ENCODE measurements at regions not wholly inside any gene's neighbourhood (a gene's known extent, or its start where the extent isn't known, plus 50 kb on each side); places are given as distances from the start of the nearest gene placed in this dataset.

DNA sequence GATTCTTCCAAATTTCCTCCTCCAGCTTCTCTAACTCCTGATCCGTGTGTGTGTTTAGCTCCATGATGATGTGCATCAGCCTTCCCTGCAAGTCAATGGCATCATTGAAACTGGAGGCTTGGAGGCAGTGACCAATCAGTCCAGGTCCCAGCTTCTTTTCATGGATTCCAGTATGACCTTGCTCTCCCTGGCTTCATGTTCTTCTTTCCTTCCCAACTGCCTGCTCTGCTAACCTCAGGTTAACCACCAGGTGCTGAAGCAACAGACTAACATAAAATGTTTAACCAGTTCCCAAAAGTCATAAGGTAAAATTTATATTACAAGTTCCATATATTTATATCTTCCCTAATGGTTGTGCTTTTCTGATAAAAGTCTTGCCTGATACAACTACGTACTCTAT lies 512.8 kb upstream of the EPHA7 start:
- no peak for ATAC-seq
- no peak for TF ChIP-seq ESRRG (CRISPR knock-in tag; IDR thresholded peaks at IDR 0.05)
- TF ChIP-seq, protein P1, sequence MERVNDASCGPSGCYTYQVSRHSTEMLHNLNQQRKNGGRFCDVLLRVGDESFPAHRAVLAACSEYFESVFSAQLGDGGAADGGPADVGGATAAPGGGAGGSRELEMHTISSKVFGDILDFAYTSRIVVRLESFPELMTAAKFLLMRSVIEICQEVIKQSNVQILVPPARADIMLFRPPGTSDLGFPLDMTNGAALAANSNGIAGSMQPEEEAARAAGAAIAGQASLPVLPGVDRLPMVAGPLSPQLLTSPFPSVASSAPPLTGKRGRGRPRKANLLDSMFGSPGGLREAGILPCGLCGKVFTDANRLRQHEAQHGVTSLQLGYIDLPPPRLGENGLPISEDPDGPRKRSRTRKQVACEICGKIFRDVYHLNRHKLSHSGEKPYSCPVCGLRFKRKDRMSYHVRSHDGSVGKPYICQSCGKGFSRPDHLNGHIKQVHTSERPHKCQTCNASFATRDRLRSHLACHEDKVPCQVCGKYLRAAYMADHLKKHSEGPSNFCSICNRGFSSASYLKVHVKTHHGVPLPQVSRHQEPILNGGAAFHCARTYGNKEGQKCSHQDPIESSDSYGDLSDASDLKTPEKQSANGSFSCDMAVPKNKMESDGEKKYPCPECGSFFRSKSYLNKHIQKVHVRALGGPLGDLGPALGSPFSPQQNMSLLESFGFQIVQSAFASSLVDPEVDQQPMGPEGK (CRISPR knock-in tag; IDR thresholded peaks at IDR 0.05; ENCODE audit: borderline replicate concordance): no peak
- TF ChIP-seq, protein P2, sequence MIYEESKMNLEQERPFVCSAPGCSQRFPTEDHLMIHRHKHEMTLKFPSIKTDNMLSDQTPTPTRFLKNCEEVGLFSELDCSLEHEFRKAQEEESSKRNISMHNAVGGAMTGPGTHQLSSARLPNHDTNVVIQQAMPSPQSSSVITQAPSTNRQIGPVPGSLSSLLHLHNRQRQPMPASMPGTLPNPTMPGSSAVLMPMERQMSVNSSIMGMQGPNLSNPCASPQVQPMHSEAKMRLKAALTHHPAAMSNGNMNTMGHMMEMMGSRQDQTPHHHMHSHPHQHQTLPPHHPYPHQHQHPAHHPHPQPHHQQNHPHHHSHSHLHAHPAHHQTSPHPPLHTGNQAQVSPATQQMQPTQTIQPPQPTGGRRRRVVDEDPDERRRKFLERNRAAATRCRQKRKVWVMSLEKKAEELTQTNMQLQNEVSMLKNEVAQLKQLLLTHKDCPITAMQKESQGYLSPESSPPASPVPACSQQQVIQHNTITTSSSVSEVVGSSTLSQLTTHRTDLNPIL (CRISPR knock-in tag; IDR thresholded peaks at IDR 0.05; ENCODE audit: low read depth): no peak
- no peak for TF ChIP-seq ZNF565 (CRISPR knock-in tag; conservative IDR thresholded peaks at IDR 0.05; ENCODE audit: low read depth)
- TF ChIP-seq TCF4 (CRISPR knock-in tag; IDR thresholded peaks at IDR 0.05; ENCODE audit: borderline replicate concordance): no peak
- no peak for TF ChIP-seq CSDC2 (CRISPR knock-in tag; IDR thresholded peaks at IDR 0.05)
- TF ChIP-seq ZFP3 (CRISPR knock-in tag; IDR thresholded peaks at IDR 0.05): no peak
- no peak for TF ChIP-seq PPARA (CRISPR knock-in tag; IDR thresholded peaks at IDR 0.05; ENCODE audit: borderline replicate concordance)
- no peak for TF ChIP-seq ZC3H10 (CRISPR knock-in tag; IDR thresholded peaks at IDR 0.05)
- TF ChIP-seq ZNF8 (CRISPR knock-in tag; IDR thresholded peaks at IDR 0.05): no peak
- TF ChIP-seq SNAI2 (CRISPR knock-in tag; IDR thresholded peaks at IDR 0.05): no peak
- no peak for TF ChIP-seq BACH2 (CRISPR knock-in tag; IDR thresholded peaks at IDR 0.05; ENCODE audit: borderline replicate concordance)

DNA sequence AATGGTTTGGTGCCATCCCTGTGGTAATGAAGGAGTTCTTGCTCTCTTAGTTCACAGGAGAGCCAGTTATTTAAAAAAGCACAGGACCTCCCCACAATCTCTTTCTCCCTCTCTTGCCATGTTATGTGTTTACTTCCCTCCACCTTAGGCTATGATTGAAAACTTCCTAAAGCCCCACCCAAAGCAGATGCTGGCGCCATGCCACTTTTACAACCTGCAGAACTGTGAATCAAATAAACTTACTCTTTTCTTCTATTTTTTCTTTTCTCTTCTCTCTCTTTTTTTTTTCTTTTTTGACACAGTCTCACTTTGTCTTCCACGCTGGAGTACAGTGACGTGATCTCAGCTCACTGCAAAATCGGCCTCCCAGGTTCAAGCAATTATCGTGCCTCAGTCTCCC lies 508.4 kb upstream of the EPHA7 start:
- TF ChIP-seq TCF4 (CRISPR knock-in tag; IDR thresholded peaks at IDR 0.05; ENCODE audit: borderline replicate concordance): no peak
- no peak for ATAC-seq

DNA sequence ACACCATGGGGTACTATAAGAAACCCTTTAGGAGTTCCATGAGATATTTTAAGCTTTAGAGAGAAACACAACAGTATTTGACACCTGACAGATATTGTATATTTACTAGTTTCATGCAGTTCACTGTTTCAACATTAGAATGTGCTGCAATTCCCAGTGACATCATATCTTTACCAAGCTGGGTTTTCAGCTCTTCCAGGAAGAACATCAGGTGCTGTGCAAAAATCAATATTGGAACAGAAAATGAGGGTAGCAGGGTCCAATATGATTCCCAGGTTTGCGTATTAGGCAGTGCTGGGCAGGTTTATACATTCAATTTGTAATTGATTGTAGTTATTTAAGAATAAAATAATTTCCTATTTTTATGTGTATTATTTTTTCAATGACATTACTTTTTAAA lies 500.0 kb upstream of the EPHA7 start:
- TF ChIP-seq RARB (CRISPR knock-in tag; IDR thresholded peaks at IDR 0.05): no peak
- TF ChIP-seq ESRRG (CRISPR knock-in tag; IDR thresholded peaks at IDR 0.05): no peak
- TF ChIP-seq, protein P1 (CRISPR knock-in tag; IDR thresholded peaks at IDR 0.05; ENCODE audit: borderline replicate concordance): no peak
- no peak for TF ChIP-seq OSR1 (CRISPR knock-in tag; IDR thresholded peaks at IDR 0.05)
- no peak for TF ChIP-seq ZNF70 (CRISPR knock-in tag; IDR thresholded peaks at IDR 0.05)
- TF ChIP-seq ZNF8 (CRISPR knock-in tag; IDR thresholded peaks at IDR 0.05): no peak
- no peak for TF ChIP-seq CSDC2 (CRISPR knock-in tag; IDR thresholded peaks at IDR 0.05)
- no peak for TF ChIP-seq ZNF565 (CRISPR knock-in tag; conservative IDR thresholded peaks at IDR 0.05; ENCODE audit: low read depth)
- TF ChIP-seq ZFP3 (CRISPR knock-in tag; IDR thresholded peaks at IDR 0.05): no peak
- TF ChIP-seq, protein P3, sequence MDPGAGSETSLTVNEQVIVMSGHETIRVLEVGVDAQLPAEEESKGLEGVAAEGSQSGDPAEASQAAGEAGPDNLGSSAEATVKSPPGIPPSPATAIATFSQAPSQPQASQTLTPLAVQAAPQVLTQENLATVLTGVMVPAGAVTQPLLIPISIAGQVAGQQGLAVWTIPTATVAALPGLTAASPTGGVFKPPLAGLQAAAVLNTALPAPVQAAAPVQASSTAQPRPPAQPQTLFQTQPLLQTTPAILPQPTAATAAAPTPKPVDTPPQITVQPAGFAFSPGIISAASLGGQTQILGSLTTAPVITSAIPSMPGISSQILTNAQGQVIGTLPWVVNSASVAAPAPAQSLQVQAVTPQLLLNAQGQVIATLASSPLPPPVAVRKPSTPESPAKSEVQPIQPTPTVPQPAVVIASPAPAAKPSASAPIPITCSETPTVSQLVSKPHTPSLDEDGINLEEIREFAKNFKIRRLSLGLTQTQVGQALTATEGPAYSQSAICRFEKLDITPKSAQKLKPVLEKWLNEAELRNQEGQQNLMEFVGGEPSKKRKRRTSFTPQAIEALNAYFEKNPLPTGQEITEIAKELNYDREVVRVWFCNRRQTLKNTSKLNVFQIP (CRISPR knock-in tag; IDR thresholded peaks at IDR 0.05; ENCODE audit: borderline replicate concordance, low read depth): no peak
- no peak for TF ChIP-seq TCF4 (CRISPR knock-in tag; IDR thresholded peaks at IDR 0.05; ENCODE audit: borderline replicate concordance)
- TF ChIP-seq BACH2 (CRISPR knock-in tag; IDR thresholded peaks at IDR 0.05; ENCODE audit: borderline replicate concordance): no peak
- no peak for TF ChIP-seq GLIS3 (CRISPR knock-in tag; IDR thresholded peaks at IDR 0.05)
- no peak for TF ChIP-seq ZFP30 (CRISPR knock-in tag; IDR thresholded peaks at IDR 0.05)
- no peak for TF ChIP-seq ISL1 (CRISPR knock-in tag; IDR thresholded peaks at IDR 0.05)
- TF ChIP-seq SNAI2 (CRISPR knock-in tag; IDR thresholded peaks at IDR 0.05): no peak
- TF ChIP-seq, protein P2 (CRISPR knock-in tag; IDR thresholded peaks at IDR 0.05; ENCODE audit: low read depth): no peak
- no peak for TF ChIP-seq ARNTL (CRISPR knock-in tag; IDR thresholded peaks at IDR 0.05; ENCODE audit: borderline replicate concordance, low read depth)
- TF ChIP-seq, protein P4, sequence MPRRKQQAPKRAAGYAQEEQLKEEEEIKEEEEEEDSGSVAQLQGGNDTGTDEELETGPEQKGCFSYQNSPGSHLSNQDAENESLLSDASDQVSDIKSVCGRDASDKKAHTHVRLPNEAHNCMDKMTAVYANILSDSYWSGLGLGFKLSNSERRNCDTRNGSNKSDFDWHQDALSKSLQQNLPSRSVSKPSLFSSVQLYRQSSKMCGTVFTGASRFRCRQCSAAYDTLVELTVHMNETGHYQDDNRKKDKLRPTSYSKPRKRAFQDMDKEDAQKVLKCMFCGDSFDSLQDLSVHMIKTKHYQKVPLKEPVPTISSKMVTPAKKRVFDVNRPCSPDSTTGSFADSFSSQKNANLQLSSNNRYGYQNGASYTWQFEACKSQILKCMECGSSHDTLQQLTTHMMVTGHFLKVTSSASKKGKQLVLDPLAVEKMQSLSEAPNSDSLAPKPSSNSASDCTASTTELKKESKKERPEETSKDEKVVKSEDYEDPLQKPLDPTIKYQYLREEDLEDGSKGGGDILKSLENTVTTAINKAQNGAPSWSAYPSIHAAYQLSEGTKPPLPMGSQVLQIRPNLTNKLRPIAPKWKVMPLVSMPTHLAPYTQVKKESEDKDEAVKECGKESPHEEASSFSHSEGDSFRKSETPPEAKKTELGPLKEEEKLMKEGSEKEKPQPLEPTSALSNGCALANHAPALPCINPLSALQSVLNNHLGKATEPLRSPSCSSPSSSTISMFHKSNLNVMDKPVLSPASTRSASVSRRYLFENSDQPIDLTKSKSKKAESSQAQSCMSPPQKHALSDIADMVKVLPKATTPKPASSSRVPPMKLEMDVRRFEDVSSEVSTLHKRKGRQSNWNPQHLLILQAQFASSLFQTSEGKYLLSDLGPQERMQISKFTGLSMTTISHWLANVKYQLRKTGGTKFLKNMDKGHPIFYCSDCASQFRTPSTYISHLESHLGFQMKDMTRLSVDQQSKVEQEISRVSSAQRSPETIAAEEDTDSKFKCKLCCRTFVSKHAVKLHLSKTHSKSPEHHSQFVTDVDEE (CRISPR knock-in tag; IDR thresholded peaks at IDR 0.05): no peak
- TF ChIP-seq PPARA (CRISPR knock-in tag; IDR thresholded peaks at IDR 0.05; ENCODE audit: borderline replicate concordance): no peak
- no peak for ATAC-seq

All from SK-N-SH treated with all-trans-retinoic acid at 6 μM for 48 hours (cell line).